Heart right ventricle (tissue), 16 donors: ENCODE measurements at regions not wholly inside any gene's neighbourhood (a gene's known extent, or its start where the extent isn't known, plus 50 kb on each side); places are given as distances from the start of the nearest gene placed in this dataset.

ENCODE experiments used
- ATAC-seq, 8 donors: fragments of 200-7000 bp; cut with Tn5 transposase; one replicate each; pipeline ENCODE4 v1.9.1; 2020; ENCODE audit warnings: mild to moderate bottlenecking in 8 of 8, moderate library complexity in 8 of 8, moderate number of reproducible peaks in 1 of 8
- DNase-seq, 2 donors: peaks; one replicate each; pipeline ENCODE4 v3.0.0-alpha.2; 2020
- H3K27ac ChIP-seq, 10 donors: fragments of 200-600 bp; sonication (generic) in 2 of 10; one replicate each; pipeline versions ENCODE4 v1.5.0 to v1.8.0; 2020 to 2022; ENCODE audit warnings: mild to moderate bottlenecking in 3 of 10
- H3K27me3 ChIP-seq, 7 donors: fragments of 200-600 bp; one replicate each; pipeline ENCODE4 v1.8.0; 2021 to 2022; ENCODE audit warnings: mild to moderate bottlenecking in 2 of 7
- H3K36me3 ChIP-seq, 9 donors: fragments of 200-600 bp; sonication (generic) in 1 of 9; one replicate each; pipeline versions ENCODE4 v1.5.0 to v1.8.0; 2020 to 2022; ENCODE audit warnings: mild to moderate bottlenecking in 2 of 9
- H3K4me1 ChIP-seq, 9 donors: fragments of 200-600 bp; sonication (generic) in 1 of 9; one replicate each; pipeline versions ENCODE4 v1.5.0 to v1.8.0; 2020 to 2022; ENCODE audit warnings: mild to moderate bottlenecking in 4 of 9
- H3K4me3 ChIP-seq, 10 donors: fragments of 200-600 bp; sonication (generic) in 2 of 10; one replicate each; pipeline versions ENCODE4 v1.5.0 to v1.8.0; 2020 to 2022; ENCODE audit warnings: mild to moderate bottlenecking in 7 of 10, moderate library complexity in 2 of 10
- H3K9me3 ChIP-seq, 11 donors: fragments of 200-600 bp in 10 of 11; sonication (generic) in 2 of 11; one replicate each; pipeline versions ENCODE4 v1.5.0 to v1.8.0; 2013 to 2022; ENCODE audit warnings: mild to moderate bottlenecking in 2 of 11, control low read depth in 1 of 11, moderate library complexity in 1 of 11
- WGBS, 2 donors: extraction: QIAGEN DNeasy Blood & Tissue Kit; methylation state at CpG; one replicate each; pipeline ENCODE4 v1.1.7; 2013; ENCODE audit warnings: inconsistent platforms in 1 of 2; 5-methylcytosine and 5-hydroxymethylcytosine counted together
- intact Hi-C, 10 donors: fragments of 100-400 bp; cut with DNase I; formaldehyde crosslinking; loops; one replicate each; pipeline versions ENCODE4 v1.11.1 to v1.14.2; 2022
- TF ChIP-seq, protein P1 (sequence below), 9 donors: fragments of 200-600 bp; sonication (generic) in 2 of 9; IDR thresholded peaks; one replicate each; pipeline versions ENCODE4 v1.5.0 to v1.8.0; 2021 to 2022; ENCODE audit warnings: antibody characterized with exemption in 9 of 9, mild to moderate bottlenecking in 5 of 9, moderate library complexity in 1 of 9
- donor health status: Arrhythmogenic right ventricular cardiomyopathy.
- donor health status: ischemic (EF 13 %, LVEDD 7.1; RV severe dilation, severe dysfunction).
- donor health status: healthy with polysubstance abuse.
- donor health status: DM: no; HTN: yes; CAD: no.
- donor health status: DM: no; HTN: no; CAD: no.
- donor health status: ischemic (EF 25% LVEDD 6.9; RV normal size, moderate dysfunction).
- donor health status: ischemic (EF 25% LVEDD 5.7; RV mildly dilated, moderate dysfunction).
- donor health status: healthy.
- donor health status: DM: yes; HTN: yes; CAD: no.
- donor health status: Ischemic cardiomyopathy.
- donor health status: ischemic (EF 35%, LVEDD 5.7; RV mildly dilated, moderate dysfunction).
- donor health status: nonischemic (EF 11% LVEDD 7.7; RV severe dilation, severe dysfunction).
- donor health status: DM: yes; HTN: yes; CAD: no.
- donor health status: PGD.
- donor health status: ischemic (EF 29% LVEDD 5.4; RV normal size, mild dysfunction).
- donor health status: nonischemic (EF 23%, LVEDD 6.1; RV moderate dilation, normal function).

DNA sequence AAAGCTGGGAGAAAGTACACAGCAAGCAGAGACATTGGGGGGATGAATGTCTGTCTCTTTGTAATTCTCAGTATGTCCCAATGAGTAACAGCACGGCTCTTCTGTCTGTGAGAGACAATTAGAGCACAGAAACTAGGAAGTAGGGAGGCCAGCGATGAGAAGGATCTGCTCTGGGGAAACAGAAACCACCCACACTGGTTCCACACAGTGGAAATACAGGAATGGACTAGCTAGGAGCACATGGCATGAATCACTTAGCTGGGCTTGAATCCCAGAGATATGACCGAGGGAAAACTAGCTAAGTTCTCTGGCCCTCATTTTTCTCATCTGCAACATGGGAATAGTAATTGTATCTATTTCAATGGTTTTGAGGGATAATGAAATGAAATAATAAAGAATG lies 895.9 kb downstream of the TLE4 start:
- H3K4me1 ChIP-seq = no peaks in the 10 kb centered on the region
- peak in 7 of 8 donors; percentile 54 to 90 (median 72) for ATAC-seq
- intact Hi-C loops = no loop called here
- H3K36me3 ChIP-seq = no peaks in the 10 kb centered on the region
- H3K4me3 ChIP-seq = no peak overlapping the region
- peak in 1 of 2 donors; percentile 19 for DNase-seq
- peaks cover 0 to 10% (median 0%) of the 10 kb centered on the region in 11 donors for H3K9me3 ChIP-seq
- TF ChIP-seq, protein P1, sequence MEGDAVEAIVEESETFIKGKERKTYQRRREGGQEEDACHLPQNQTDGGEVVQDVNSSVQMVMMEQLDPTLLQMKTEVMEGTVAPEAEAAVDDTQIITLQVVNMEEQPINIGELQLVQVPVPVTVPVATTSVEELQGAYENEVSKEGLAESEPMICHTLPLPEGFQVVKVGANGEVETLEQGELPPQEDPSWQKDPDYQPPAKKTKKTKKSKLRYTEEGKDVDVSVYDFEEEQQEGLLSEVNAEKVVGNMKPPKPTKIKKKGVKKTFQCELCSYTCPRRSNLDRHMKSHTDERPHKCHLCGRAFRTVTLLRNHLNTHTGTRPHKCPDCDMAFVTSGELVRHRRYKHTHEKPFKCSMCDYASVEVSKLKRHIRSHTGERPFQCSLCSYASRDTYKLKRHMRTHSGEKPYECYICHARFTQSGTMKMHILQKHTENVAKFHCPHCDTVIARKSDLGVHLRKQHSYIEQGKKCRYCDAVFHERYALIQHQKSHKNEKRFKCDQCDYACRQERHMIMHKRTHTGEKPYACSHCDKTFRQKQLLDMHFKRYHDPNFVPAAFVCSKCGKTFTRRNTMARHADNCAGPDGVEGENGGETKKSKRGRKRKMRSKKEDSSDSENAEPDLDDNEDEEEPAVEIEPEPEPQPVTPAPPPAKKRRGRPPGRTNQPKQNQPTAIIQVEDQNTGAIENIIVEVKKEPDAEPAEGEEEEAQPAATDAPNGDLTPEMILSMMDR (IDR thresholded peaks at IDR 0.05) = no peak
- no peaks in the 10 kb centered on the region for H3K27me3 ChIP-seq
- H3K27ac ChIP-seq = peak overlapping the region in 3 of 10 donors; percentile 24 to 40 (median 33)
- WGBS, 2 donors = 41 to 45% methylated on average over 3 of the region's 3 CpGs

GRCh38 chr9:80465556-80465955 lies 893.8 kb downstream of the TLE4 start:
- Histone ChIP-seq H3K4me1 (no peaks in the 10 kb centered on the region), H3K4me3 (no peak overlapping the region), H3K27me3 (no peaks in the 10 kb centered on the region), H3K36me3 (no peaks in the 10 kb centered on the region), H3K9me3 (peaks cover 0 to 21% (median 0%) of the 10 kb centered on the region in 11 donors), H3K27ac (no peak overlapping the region)
- ATAC-seq (no peak), DNase-seq (no peak)
- intact Hi-C loops = no loop called here
- WGBS, 2 donors = 82 to 85% methylated on average over 3 of the region's 3 CpGs
- TF ChIP-seq, protein P1 (IDR thresholded peaks at IDR 0.05) = no peak

DNA sequence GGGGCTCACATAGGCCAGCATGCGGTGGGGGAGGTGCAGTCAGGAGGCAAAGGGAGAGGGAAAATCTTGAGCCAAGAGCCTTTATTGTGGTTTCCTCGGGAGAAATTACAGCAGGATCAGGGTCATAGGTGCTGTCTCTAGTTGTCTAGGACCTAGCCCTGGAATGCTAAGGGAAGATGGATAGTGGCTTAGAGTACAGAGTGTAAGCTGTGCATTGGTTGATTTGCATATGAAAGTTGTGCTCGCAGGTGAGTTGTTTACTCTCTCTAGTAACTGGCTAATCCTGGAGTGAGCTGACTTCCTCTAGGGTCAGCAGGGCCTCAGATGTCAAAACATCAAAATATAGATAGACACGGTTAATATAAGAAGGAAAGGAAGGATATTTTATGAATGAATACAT lies 877.7 kb downstream of the TLE4 start:
- WGBS, 2 donors = 49 to 56% methylated on average over 4 of the region's 4 CpGs
- no peak for DNase-seq
- intact Hi-C loops = no loop called here
- no peak for ATAC-seq
- H3K4me1 ChIP-seq = no peaks in the 10 kb centered on the region
- H3K36me3 ChIP-seq = no peaks in the 10 kb centered on the region
- H3K9me3 ChIP-seq = peaks cover 0 to 21% (median 5%) of the 10 kb centered on the region in 11 donors
- H3K4me3 ChIP-seq = no peak overlapping the region
- H3K27ac ChIP-seq = no peak overlapping the region
- TF ChIP-seq, protein P1 (IDR thresholded peaks at IDR 0.05) = no peak
- H3K27me3 ChIP-seq = no peaks in the 10 kb centered on the region

- Histone ChIP-seq H3K27me3 (no peaks in the 10 kb centered on the region), H3K27ac (no peak overlapping the region), H3K4me1 (no peaks in the 10 kb centered on the region), H3K36me3 (no peaks in the 10 kb centered on the region), H3K9me3 (peaks cover 0 to 19% (median 5%) of the 10 kb centered on the region in 11 donors), H3K4me3 (no peak overlapping the region)
- no peak for ATAC-seq
- 45 to 69% methylated on average over 2 of the region's 2 CpGs for WGBS, 2 donors
- no peak for DNase-seq
- TF ChIP-seq, protein P1 (IDR thresholded peaks at IDR 0.05) = no peak
- intact Hi-C loops = no loop called here
These were observed 877.2 kb downstream of the TLE4 start for GRCh38 chr9:80448996-80449395.
